Right atrium auricular region (tissue), 2 donors: ENCODE measurements at regions not wholly inside any gene's neighbourhood (a gene's known extent, or its start where the extent isn't known, plus 50 kb on each side); places are given as distances from the start of the nearest gene placed in this dataset.

Source experiments
- DNase-seq: peaks from one replicate; pipeline ENCODE4 v3.0.0-alpha.2; 2019; ENCODE audit warnings: low spot score
- H3K27ac ChIP-seq, 2 donors: fragments of 200-600 bp; sonication (generic); 1 replicate in 1 of 2; 2 replicates in 1 of 2; pipeline ENCODE4 v1.5.1; 2016 to 2019
- H3K27me3 ChIP-seq, 2 donors: fragments of 200-600 bp; sonication (generic); one replicate each; pipeline versions ENCODE4 v1.5.1 to v1.6.0; 2017 to 2019
- H3K36me3 ChIP-seq: fragments of 200-600 bp; sonication (generic); one replicate; pipeline ENCODE4 v1.5.1; 2016
- H3K4me1 ChIP-seq, 2 donors: fragments of 200-600 bp; sonication (generic); one replicate each; pipeline versions ENCODE4 v1.5.1 to v1.6.0; 2017 to 2019
- H3K4me3 ChIP-seq, 2 donors: fragments of 200-600 bp; sonication (generic); 1 replicate in 1 of 2; 2 replicates in 1 of 2; pipeline ENCODE4 v1.5.1; 2017 to 2019; ENCODE audit warnings: mild to moderate bottlenecking in 1 of 2, moderate library complexity in 1 of 2
- H3K9me3 ChIP-seq, 2 donors: fragments of 200-600 bp; sonication (generic); one replicate each; pipeline ENCODE4 v1.5.1; 2019
- TF ChIP-seq, protein P1 (sequence below), 2 donors: fragments of 200-600 bp; sonication (generic); IDR thresholded peaks; one replicate each; pipeline ENCODE4 v1.5.1; 2019; ENCODE audit warnings: antibody characterized with exemption in 2 of 2

DNA sequence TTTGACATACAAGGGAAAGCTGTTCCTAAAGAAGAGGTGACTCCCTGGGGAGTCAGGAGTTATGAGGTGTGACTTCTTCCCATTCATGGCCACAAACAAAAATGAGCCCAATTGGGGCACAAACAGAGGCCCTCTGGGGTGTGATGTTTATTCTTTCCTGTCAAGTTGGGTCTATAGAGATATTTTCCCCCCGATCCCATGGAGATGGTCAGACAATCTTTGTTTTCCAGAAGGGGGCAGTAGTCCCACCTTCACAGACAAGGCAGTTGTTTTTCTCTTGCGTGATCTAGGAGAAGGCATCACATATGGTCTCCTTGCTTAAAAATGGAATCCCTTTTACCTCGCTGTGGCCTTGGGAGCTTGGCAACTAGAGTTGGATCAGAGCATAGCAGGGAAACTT lies 110.3 kb downstream of the MFSD1 start:
- no peak for DNase-seq

DNA sequence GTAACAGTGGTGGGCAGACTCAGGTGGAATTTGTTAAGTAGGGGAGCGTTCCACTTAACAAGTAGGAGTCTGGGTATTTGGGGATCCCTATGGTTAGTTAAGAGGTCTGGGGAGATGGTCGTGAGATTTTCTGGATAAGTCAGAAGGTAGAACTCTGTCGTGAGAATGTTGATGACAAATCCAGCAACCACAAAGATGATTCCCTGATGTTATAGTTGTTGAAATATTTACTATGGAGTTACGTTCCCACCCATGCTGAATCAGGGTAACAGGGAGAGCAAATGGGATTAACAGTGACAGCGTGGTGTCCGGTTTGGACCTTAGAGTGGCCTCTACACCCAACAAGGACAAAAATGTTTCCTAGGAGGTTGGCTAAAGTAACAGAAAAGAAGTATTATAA lies 110.8 kb downstream of the MFSD1 start:
- H3K27ac ChIP-seq: no peak overlapping the region
- no peaks in the 10 kb centered on the region for H3K36me3 ChIP-seq
- no peaks in the 10 kb centered on the region for H3K27me3 ChIP-seq
- no peaks in the 10 kb centered on the region for H3K4me1 ChIP-seq
- no peak for DNase-seq
- no peaks in the 10 kb centered on the region for H3K9me3 ChIP-seq
- TF ChIP-seq, protein P1, sequence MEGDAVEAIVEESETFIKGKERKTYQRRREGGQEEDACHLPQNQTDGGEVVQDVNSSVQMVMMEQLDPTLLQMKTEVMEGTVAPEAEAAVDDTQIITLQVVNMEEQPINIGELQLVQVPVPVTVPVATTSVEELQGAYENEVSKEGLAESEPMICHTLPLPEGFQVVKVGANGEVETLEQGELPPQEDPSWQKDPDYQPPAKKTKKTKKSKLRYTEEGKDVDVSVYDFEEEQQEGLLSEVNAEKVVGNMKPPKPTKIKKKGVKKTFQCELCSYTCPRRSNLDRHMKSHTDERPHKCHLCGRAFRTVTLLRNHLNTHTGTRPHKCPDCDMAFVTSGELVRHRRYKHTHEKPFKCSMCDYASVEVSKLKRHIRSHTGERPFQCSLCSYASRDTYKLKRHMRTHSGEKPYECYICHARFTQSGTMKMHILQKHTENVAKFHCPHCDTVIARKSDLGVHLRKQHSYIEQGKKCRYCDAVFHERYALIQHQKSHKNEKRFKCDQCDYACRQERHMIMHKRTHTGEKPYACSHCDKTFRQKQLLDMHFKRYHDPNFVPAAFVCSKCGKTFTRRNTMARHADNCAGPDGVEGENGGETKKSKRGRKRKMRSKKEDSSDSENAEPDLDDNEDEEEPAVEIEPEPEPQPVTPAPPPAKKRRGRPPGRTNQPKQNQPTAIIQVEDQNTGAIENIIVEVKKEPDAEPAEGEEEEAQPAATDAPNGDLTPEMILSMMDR (IDR thresholded peaks at IDR 0.05): no peak
- H3K4me3 ChIP-seq: no peak overlapping the region

More for the DNA sequence above, 110.3 kb downstream of the MFSD1 start:
- Histone ChIP-seq H3K27me3 (no peaks in the 10 kb centered on the region), H3K4me3 (no peak overlapping the region), H3K4me1 (no peaks in the 10 kb centered on the region), H3K27ac (no peak overlapping the region), H3K9me3 (no peaks in the 10 kb centered on the region), H3K36me3 (no peaks in the 10 kb centered on the region)
- TF ChIP-seq, protein P1 (IDR thresholded peaks at IDR 0.05): no peak

DNA sequence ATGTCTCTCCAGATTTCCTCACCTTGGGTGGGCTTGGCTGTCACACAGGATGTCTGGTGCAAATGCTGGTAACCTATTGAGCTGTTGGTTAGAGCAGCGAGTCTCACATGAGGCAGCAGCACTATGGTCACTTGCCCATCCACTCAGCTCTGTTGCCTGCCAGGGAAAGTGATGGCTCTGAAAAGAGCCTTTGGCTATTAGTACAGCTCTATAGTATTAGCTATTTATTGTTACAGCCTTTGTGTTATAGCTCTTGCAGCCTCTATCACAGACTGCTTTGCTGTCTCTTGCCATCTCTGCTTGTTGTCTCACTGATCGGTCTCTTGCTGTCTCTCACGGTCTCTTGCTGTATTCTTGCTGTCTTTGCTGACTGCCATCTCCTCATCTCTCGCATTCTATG lies 114.3 kb downstream of the MFSD1 start:
- no peaks in the 10 kb centered on the region for H3K9me3 ChIP-seq
- no peaks in the 10 kb centered on the region for H3K4me1 ChIP-seq
- H3K27ac ChIP-seq: no peak overlapping the region
- no peak for DNase-seq
- TF ChIP-seq, protein P1 (IDR thresholded peaks at IDR 0.05): no peak
- H3K4me3 ChIP-seq: no peak overlapping the region
- H3K36me3 ChIP-seq: no peaks in the 10 kb centered on the region
- no peaks in the 10 kb centered on the region for H3K27me3 ChIP-seq

DNA sequence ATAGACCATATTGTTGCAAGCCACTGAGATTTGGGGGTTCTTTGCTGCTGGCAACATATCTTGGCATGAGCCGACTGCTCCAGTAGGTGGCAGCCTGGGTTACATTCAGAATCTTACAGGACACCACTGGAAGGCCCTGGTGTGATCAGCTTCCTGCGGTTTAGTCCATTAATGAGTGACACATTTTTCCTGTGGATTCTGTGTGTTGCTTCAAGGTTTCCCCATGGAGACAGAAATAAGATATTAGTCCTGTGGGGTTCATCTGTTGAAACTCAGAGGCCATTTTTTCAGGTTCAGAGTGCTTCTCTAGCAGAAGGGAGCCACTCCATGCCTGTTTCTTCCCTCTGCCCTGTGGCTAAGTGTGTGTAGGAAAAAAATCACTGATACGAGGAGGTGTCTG lies 116.2 kb downstream of the MFSD1 start:
- DNase-seq: no peak
- TF ChIP-seq, protein P1 (IDR thresholded peaks at IDR 0.05): peak in 1 of 2 donors; percentile 62
- H3K27ac ChIP-seq: no peak overlapping the region

DNA sequence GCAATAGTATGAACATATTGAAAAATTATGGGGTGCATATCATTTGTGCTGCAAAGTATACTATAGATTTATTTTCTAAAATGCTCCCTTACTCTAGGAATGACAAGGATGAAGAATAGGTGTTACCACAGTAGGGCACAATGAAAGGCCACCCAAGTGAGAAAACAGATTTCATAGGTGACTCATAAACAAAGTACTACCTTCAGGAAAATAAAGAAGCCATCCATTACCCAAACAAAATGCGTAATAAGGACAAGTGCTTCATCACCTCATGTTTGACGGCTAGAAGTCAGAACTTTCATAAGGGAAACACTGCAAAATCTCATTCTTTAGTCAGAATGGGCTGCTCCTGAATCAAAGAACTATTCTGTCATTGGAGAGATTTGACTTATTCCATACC lies 116.6 kb downstream of the MFSD1 start:
- Histone ChIP-seq H3K36me3 (no peaks in the 10 kb centered on the region), H3K27ac (no peak overlapping the region), H3K27me3 (no peaks in the 10 kb centered on the region), H3K4me1 (no peaks in the 10 kb centered on the region), H3K4me3 (no peak overlapping the region), H3K9me3 (no peaks in the 10 kb centered on the region)
- TF ChIP-seq, protein P1 (IDR thresholded peaks at IDR 0.05): no peak
- DNase-seq: no peak

More for the DNA sequence above, 116.2 kb downstream of the MFSD1 start:
- H3K27me3 ChIP-seq: no peaks in the 10 kb centered on the region
- H3K4me3 ChIP-seq: no peak overlapping the region
- no peaks in the 10 kb centered on the region for H3K9me3 ChIP-seq
- H3K36me3 ChIP-seq: no peaks in the 10 kb centered on the region
- H3K4me1 ChIP-seq: no peaks in the 10 kb centered on the region

DNA sequence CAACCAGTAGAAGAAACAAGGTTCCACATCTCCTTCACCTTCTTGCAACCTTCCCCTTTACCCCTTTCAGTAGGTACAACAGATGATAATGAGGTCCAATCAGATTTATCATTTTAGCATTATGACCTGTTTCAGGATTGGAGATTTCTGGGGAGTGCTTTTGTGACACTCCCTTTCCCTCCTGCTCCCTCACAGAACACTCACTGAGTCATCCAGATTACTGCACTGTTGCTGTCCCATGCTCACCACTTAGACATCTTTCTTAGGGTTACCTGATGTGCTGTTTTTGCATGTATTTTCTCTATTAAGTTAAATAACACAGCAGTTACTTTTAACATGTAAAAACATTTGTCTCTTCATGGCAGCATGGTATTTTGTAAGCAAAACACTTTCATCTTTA lies 118.5 kb downstream of the MFSD1 start:
- Histone ChIP-seq H3K27ac (no peak overlapping the region), H3K27me3 (no peaks in the 10 kb centered on the region), H3K4me1 (no peaks in the 10 kb centered on the region), H3K4me3 (no peak overlapping the region), H3K36me3 (no peaks in the 10 kb centered on the region), H3K9me3 (no peaks in the 10 kb centered on the region)
- TF ChIP-seq, protein P1 (IDR thresholded peaks at IDR 0.05): no peak
- no peak for DNase-seq
